T-helper 1 cell treated with Interleukin-12 subunit alpha and Interleukin-12 subunit beta and Interleukin-4 antibody, amounts not matched to agents 30 ng/mL and 1 ng/mL, for 36 hours (primary cell): ENCODE measurements at regions not wholly inside any gene's neighbourhood (a gene's known extent, or its start where the extent isn't known, plus 50 kb on each side); places are given as distances from the start of the nearest gene placed in this dataset.
"Not testable (repeated sequence)": the region's sequence is repeated elsewhere in the genome, so short reads cannot be mapped to it uniquely, and the experiment has no call there.

ENCODE experiments used
- intact Hi-C: fragments of 100-400 bp; cut with micrococcal nuclease; formaldehyde crosslinking; loops from one replicate; pipeline ENCODE4 v1.15.1; 2024

DNA sequence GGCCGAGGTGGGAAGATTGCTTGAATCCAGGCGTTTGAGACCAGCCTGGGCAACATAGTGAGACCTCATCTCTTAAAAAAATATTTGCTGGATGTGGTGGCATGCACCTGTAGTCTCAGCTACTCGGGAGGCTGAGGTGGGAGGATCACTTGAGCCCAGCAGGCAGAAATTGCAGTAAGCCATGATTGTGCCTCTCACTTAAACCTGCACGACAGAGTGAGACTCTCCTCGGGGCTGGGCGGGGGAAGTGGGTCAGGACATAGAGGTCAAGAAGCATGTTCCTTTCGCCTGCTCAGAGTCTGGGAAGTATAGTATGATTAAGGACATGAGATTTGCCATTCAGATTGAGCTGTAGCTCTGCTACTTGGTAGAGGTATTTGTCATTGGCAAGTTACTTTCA lies 52.3 kb downstream of the SEPTIN7 start:
- intact Hi-C loops, result not testable (repeated sequence)

DNA sequence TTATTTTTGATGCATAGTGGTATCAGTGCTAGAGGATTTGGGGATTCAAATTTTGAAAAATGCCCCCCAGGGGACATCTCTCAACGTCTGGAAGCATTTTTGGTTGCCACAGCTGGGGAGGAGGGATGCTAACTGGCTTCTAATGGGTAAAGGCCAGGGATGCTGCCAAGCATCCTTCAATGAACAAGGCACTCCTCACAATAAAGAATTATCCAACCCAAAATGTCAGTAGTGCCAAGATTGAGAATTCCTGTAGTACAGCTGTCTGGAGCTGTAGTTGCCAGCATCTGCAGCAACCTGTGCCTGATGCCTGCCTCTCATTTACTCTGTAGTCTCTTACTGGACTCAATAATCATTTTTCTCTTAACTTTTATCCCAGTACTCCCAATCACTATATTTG lies 53.5 kb downstream of the SEPTIN7 start:
- intact Hi-C loops, result no loop called here

DNA sequence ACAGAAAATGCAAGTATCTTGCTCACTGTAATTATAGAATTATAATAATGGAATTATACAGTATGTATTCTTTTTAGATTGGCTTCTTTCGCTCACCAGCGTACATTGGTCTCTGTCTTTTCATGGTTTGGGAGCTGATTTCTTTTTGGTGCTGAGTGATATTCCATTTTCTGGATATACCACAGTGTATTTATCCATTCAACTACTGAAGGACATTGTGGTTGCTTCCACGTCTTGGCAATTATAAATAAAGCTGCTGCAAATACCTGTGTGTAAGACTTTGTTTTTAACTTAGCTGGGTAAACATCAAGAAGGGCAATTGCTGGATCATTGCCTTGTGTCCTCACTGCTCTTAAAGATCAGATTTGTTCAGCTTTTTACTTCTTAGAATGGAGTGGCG lies 55.3 kb downstream of the SEPTIN7 start:
- intact Hi-C loops, result no loop called here

DNA sequence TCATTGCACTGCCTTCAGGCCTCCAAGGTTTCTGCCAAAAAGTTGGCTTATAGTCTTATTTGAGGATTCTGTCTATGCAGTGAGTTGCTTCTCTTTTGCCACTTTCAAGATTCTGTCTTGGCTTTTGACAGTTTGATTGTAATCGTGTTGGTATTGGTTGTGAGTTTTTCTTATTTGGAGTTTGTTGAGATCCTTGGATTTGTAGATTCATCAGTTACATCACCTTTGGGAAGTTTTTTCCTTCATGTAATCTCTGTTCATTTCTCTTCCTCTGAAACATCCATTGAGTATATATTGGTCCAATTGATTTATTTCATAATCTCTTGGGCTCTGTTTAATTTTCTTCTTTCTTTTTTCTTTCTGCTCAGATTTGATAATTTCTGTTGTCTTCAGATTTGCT lies 59.8 kb downstream of the SEPTIN7 start:
- intact Hi-C loops, result no loop called here

DNA sequence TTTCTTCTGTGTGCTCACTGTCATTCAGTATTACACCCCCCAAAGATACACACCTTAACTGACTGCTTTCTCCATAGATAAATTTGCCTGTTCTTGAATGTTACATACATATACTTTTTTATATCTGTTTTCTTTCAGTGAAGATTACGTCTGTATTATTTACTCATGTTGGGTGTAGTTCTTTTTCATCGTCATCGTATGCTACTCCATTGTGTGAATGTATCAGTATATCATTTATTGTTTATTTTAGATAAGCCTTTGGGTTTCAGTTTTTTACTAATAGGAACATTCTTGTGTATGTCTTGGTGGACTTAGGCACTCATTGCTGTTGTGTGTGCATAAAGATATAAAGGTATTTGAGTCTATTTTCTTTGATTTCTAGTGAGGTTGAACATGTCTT lies 64.4 kb downstream of the SEPTIN7 start:
- intact Hi-C loops, result no loop called here

DNA sequence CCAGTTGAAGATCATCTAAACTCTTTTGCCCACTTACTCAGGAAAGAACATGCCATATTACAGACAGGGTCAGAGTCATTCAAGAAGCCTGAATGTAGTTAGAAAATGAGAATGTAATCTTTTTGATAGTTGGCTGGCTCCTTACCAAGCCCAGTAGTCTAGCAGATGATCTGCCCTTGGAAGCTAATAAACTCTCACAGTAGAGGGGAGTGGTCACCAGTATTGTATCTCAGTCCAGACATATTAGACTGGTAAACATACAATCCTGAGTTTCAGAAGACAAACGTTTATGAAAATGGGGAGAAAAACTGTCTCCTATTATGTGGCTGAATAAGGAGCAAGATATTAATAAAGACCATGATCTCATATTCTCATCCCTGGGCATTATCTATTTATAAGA lies 65.3 kb downstream of the SEPTIN7 start:
- intact Hi-C loops, result no loop called here

DNA sequence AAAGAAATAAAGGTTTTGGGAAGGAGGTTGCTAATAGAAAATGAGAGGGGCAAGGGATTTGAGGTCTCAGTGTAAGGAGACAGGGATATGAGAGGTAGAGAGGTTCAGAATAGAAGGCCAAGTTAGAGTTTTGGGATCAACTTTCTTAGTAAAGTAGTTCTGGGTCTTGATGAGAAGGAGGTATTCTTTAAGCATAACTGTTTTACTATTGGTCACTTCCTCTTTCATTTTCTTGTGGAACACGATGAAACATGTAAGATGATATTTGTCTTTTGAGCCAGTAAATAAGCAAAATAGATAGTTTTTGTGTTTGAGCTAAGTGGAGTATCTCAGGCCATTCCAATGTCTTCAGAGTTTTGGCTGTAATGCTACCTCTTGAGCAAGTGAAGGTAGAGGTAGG lies 68.3 kb downstream of the SEPTIN7 start:
- intact Hi-C loops, result not testable (repeated sequence)

DNA sequence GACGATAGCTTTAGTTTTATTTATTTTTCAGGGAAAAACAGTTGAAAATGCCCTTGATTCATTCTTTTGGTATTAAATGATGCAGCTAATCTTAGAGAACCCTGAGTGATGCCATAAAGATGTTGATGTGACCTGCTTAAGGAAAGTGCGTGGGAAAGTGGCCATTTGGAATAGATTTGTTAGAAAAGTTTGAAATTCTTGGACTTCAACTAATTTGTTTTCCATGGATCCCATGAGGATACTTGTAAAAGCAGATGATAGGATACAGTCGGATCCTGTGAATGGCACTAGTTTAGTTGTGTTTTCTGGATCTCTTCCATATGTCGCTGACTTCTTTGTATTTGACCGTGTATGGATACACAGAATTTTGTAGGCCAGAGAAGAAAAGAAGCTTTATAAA lies 69.0 kb downstream of the SEPTIN7 start:
- intact Hi-C loops, result no loop called here

DNA sequence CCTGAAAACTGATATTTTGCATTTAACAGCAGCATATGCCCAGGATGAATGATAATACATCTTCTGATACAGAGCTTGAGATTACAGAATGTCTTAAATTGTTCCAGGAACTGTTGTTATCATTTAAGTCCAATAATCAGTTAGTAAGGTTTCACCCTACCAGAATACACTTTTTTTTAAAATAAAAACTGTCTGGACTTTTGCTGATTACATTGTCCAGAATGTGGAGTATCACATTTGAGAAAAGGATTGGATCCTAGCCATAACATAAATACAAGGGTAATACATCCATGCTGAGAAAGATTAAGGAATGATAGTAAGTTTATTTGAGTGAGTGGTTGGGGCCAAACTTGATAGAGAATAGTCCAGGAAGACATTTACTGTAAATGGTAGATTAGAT lies 71.0 kb downstream of the SEPTIN7 start:
- intact Hi-C loops, result no loop called here

DNA sequence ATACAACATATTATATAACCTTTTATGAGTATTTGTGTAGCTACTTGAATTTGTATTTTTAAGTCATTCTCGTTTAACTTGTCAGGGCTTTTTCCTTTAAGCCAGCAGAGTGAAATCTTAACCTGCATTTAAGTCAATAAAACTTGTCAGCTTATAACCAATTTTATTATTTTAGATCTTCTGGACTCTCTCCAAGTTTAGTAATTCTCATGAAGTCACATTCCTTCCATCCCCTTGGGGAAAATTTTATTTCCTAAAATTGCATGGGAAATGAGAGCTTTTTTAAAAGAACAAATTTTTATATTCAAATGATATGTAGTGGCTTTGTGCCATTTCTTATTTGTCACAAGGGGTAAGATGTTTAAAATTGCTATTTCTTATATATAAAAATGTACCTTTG lies 74.0 kb downstream of the SEPTIN7 start:
- intact Hi-C loops, result no loop called here

DNA sequence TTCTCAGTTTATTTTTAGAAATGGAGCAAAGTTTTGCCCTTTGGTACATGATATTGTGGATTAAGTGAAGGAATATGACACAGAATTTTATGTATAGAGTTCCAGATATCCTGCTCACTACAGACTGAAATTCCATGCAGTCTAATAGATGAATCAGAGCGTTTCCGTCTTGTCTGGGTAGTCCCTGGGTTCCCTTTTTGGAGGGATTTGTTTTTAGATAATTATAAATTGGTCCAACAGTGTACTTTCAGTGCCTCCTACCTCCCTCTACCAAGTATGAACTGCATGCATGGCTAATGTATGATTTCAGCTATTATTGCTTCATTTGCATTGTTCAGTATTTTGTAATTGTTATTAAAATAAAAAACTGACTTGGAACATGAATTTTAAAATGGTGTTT lies 74.4 kb downstream of the SEPTIN7 start:
- intact Hi-C loops, result no loop called here

DNA sequence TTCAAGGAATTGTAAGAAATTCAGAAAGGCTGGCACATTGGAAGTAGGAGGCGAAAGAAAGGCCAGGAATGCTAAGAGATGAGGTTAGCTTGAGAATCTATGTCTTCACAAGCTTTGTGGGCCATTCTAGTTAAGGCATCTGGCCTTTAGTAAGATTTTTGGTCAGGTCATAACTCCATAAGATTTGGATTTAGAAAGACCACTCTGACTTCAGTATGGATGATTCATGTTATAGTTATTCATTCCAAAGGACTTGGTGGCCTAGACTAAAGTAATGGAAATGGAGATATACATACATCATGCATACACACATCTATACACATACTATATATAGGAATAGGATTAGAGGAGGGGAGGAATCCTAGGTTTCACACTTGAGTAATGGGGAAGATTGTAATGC lies 77.5 kb downstream of the SEPTIN7 start:
- intact Hi-C loops, result no loop called here

DNA sequence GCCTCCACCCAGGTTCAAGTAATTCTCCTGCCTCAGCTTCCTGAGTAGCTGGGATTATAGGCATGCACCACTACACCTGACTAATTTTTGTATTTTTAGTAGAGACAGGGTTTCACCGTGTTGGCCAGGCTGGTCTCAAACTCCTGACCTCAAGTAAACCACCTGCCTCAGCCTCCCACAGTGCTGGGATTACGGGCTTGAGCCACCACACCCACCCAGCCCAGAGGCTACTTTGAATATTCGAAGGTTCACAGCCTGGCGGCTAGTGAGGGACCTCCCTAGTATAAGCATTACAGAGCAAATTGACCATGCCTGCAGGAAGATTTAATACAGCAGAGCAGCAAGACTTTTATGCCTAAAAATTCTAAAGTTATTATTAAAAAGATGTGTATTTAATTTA lies 86.6 kb downstream of the SEPTIN7 start:
- intact Hi-C loops, result not testable (repeated sequence)

DNA sequence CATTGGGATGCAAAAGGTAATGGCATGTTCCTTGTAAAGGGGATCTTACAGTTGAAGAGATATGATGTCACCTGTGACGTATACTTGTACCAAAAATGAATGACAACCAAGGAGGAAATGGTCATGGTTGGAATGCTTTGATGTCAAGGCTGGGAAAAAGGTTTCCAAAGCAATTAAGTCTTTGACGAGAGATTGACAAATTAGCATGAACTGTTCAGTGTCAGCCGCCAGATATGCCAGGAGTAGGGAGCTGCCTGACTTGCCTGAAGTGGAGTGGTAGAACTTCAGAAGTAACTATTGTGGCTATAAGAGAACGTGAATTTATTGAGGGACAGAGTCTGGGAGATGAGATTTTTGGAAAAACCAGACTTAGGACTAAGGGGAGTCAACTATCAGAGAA lies 88.1 kb downstream of the SEPTIN7 start:
- intact Hi-C loops, result no loop called here

DNA sequence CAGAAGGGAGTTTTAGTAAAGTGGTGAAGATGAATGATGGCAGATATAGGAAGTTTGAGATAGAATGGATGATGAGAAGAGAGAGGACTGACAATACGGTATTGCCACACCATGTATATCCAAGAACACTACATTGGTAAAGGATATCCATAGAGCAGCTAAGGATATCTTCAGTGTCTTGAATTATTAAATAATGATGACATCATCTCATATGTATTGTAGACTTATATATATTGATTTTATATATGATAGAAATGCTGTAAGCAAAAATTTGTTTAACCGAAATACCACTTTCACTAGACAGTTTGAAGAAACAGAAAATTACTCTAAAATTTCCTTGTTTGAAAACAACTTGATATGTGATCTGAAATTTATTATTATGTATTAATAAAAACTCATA lies 89.0 kb downstream of the SEPTIN7 start:
- intact Hi-C loops, result no loop called here

DNA sequence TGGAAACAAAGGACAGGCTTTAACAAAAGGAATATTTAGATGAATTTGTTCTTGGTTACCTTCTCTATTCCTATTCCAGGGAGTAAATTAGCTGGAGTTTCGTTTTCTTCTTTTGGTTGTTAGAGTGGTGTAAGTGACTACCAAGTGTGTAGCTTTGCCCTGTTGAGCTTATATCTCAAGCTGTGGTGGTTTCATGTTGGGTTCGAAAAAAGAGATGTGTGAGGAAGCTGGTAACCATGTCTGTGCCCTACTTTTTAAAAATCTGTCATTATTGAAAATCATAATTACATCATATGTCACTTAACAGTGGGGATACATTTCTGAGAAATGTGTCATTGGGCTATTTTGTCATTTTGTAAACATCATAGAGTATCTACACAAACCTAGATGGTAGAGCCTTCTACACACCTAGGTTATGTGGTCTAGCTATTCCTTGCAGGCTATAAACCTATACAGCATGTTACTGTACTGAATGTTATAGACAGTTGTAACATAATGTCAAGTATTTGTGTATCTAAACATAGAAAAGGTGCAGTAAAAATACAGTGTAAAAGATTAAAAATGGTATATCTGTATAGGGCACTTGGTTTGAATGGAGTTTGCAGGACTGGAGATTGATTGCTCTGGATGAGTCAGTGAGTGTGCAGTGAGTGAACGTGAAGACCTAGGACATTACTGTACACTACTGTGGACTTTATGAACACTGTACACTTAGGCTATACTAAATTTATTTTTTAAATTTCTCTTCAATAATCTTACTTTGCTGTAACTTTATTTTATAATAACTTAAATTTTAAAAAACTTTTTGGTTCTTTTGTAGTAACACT lies 90.4 kb downstream of the SEPTIN7 start:
- intact Hi-C loops, result no loop called here

DNA sequence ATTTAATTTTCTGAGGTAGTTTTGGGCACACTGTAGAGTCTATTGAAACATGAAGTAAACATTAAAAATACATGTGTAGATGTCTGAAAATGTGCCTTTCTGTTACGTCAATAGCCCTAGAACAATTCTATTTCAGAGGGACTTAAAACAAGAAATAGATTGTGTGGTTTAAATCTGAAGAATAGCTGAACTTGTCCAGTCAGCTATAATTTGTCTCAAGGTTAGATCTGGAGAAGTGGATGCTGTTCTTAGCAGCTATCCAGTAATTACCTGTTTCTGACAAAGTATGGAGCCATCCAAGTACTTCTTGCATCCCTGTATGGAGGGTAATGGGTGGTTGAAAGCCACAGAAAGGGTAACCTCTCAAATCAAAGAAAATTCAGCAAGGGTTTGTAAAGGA lies 92.8 kb downstream of the SEPTIN7 start:
- intact Hi-C loops, result no loop called here

DNA sequence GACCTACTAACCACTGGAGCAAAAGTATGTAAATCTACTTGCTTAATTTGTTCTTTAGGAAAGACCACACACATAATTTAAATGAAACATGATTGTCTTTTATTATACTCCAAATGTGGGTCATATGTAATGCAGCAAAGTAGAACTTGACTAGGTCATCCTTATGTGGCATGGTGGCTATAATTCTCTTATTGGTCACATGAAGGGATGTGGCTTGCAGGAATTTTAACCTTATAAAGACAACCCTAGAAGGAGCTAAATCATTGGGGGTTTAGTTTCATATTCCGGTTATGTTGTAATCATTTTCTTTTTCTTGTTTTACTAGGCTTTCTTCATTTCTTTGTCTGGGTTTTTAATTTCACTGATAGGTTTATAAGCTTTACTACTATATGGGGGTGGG lies 93.9 kb downstream of the SEPTIN7 start:
- intact Hi-C loops, result no loop called here

DNA sequence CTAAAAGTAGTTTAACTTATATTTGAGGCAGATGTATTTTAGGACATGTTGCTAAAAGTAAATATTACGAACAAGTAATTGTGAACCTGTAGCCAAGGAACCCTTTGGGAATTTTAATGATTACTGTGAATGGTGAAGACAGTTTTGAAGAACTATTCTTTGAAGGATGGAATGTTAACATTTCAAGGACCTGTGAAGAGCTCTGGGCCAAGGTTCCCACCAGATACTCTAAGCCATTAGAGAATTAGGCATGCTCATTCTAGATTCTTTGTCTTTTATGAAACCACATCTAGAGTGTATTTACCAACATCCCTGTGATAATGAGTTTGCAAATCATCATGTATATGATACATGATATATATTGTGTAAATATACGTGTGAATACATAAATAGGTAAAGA lies 99.8 kb downstream of the SEPTIN7 start:
- intact Hi-C loops, result no loop called here

DNA sequence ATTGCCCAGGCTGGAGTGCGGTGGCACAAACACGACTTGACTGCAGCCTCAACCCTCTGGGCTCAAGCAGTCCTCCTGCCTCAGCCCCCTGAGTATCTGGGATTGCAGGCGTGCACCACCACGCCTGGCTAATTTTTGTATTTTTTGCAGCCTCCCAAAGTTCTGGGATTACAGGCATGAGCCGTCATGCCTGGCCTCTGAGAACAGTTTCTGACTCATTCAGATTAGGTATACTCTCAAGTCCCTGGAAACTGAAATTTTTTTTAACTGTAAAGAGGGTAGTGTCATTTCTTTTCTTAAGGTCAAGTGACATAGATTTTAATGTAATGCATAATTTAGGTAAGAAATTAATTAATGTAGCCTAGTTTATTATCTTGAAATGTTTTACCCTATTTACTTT lies 104.7 kb downstream of the SEPTIN7 start:
- intact Hi-C loops, result no loop called here

DNA sequence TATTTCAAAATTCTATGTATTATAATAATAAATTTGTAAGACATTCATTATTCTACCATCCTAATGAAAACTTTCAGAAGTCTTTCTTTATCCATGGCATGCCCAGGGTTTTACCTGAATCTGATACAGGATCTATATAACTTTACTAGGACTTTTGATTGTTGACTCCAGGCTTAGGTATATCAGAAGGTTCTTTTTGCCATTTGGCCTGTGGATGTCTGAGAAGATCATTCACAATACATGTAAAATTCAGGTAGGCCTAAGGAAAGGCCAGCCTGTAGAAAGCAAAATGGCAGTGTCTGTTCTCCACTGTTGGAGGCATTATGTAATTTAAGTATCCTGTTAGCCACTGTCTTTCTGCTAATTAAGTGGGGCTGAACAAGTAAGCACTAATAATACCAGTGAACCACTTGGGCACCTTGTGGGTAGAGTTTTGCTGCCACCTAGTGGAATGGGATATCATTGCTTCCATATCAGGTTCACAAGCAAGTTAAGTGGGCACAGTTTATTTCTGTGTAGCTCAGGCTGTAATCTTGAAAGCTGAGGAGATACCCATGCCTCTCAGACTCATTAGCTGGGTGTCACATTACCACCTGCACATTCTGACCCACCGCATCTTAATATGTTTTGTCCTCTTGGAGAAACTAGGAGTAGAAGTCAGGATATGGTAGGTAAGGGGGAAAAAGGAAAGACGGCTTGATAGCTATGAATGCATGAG lies 105.5 kb downstream of the SEPTIN7 start:
- intact Hi-C loops, result loop anchor here (1.0 kb wide), 6 partner anchors 106 to 481 kb away; partner anchors contain the start of gene HERPUD2

DNA sequence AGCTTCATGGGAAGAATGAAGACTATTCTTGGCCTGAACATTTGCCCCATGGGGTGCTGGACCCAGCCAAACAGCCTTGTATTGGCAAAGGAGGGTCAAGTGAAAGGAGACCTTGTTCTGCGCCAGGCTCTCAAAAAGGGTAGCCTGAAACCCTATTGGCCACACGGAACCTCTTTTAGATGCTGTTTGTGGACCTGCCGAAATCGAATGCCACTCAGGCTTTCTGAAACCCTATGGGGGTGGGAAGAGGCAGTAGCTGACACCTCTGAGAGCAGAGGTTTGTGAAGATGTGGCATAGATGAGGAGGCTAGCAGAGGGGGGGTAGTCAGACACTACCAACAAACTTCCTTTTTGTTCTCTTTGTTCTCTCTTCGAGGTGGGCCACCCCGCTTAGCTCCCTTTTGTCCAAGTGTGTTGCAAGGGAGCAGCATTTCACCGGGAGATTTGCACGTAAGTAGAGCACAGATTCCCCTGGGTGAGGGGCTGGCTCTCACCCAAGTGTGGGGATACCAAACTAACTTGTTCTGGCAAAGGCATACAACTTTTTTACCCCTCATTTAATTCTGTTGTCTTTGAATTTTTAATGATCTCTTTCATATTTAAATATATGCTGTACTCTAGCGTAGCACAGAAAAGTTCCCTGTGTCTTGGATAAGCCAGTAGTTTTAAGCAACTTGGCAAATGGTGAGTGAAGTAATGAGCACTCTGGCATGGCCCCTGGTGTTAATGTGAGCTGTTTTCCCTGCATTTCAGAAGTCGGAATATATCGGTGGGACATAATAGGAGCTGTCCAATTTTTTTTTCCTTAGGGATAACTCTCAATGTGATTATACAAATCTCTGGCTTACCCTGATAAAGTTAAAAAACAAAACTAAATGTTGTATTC lies 107.7 kb downstream of the SEPTIN7 start:
- intact Hi-C loops, result no loop called here
